Stomach (tissue), 4 donors: ENCODE measurements at regions not wholly inside any gene's neighbourhood (a gene's known extent, or its start where the extent isn't known, plus 50 kb on each side); places are given as distances from the start of the nearest gene placed in this dataset.
"Not testable (repeated sequence)": the region's sequence is repeated elsewhere in the genome, so short reads cannot be mapped to it uniquely, and the experiment has no call there.

Experiments
- CTCF ChIP-seq, 7 experiments: fragments of 450-650 bp in 4 of 7; fragments of 200-600 bp in 3 of 7; sonication (generic) in 3 of 7; IDR thresholded peaks; one replicate each; pipeline ENCODE4 v1.5.1; 2016 to 2019; ENCODE audit warnings: antibody characterized with exemption in 7 of 7, control low read depth in 2 of 7, mild to moderate bottlenecking in 1 of 7
- POLR2AphosphoS5 ChIP-seq, 3 donors: sonication (generic); formaldehyde crosslinking; IDR thresholded peaks; one replicate each; pipeline ENCODE4 v1.6.1; 2016; ENCODE audit warnings: antibody characterized with exemption in 3 of 3

DNA sequence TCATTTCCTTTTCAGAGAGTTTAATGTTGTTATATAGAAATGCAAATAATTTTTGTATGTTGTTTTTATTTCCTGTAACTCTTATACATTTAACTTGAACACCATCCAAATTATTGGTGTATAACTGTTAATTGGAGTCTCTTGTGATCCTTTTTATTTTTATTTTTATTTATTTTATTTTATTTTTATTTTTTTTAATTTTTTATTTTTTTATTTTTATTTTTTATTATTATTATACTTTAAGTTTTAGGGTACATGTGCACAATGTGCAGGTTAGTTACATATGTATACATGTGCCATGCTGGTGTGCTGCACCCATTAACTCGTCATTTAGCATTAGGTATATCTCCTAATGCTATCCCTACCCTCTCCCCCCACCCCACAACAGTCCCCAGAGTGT is 71.2 kb upstream of the LYPLAL1 start:
- not testable (repeated sequence) for TF ChIP-seq CTCF, POLR2AphosphoS5 (IDR thresholded peaks at IDR 0.05)
